Mucosa of rectum (tissue), 2 donors: ENCODE measurements at regions not wholly inside any gene's neighbourhood (a gene's known extent, or its start where the extent isn't known, plus 50 kb on each side); places are given as distances from the start of the nearest gene placed in this dataset.
"Not testable (repeated sequence)": the region's sequence is repeated elsewhere in the genome, so short reads cannot be mapped to it uniquely, and the experiment has no call there.

Experiments used
- H3K27ac ChIP-seq, 2 donors: one replicate each; pipeline ENCODE4 v1.7.0; 2013; ENCODE audit warnings: inconsistent platforms in 2 of 2, low read depth in 2 of 2, low read length in 2 of 2
- H3K27me3 ChIP-seq, 2 donors: one replicate each; pipeline ENCODE4 v1.7.0; 2013; ENCODE audit warnings: low read length in 2 of 2; ENCODE audit not compliant: control insufficient read depth in 2 of 2, insufficient read depth in 2 of 2
- H3K36me3 ChIP-seq, 2 donors: one replicate each; pipeline ENCODE4 v1.7.0; 2013; ENCODE audit warnings: low read length in 2 of 2; ENCODE audit not compliant: control insufficient read depth in 2 of 2, insufficient read depth in 2 of 2
- H3K4me1 ChIP-seq, 2 donors: one replicate each; pipeline ENCODE4 v1.7.0; 2013; ENCODE audit warnings: low read length in 2 of 2, mild to moderate bottlenecking in 1 of 2; ENCODE audit not compliant: control insufficient read depth in 2 of 2, insufficient read depth in 2 of 2
- H3K4me3 ChIP-seq, 2 donors: one replicate each; pipeline ENCODE4 v1.7.0; 2013; ENCODE audit warnings: low read length in 2 of 2
- H3K9ac ChIP-seq, 2 donors: one replicate each; pipeline ENCODE4 v1.7.0; 2013; ENCODE audit warnings: low read length in 2 of 2, low read depth in 1 of 2, mild to moderate bottlenecking in 1 of 2
- H3K9me3 ChIP-seq, 2 donors: one replicate each; pipeline ENCODE4 v1.7.0; 2013; ENCODE audit warnings: low read length in 2 of 2; ENCODE audit not compliant: control insufficient read depth in 2 of 2
- donor health status: healthy.
- donor health status: Normal muscosa, but diverticular disease.

DNA sequence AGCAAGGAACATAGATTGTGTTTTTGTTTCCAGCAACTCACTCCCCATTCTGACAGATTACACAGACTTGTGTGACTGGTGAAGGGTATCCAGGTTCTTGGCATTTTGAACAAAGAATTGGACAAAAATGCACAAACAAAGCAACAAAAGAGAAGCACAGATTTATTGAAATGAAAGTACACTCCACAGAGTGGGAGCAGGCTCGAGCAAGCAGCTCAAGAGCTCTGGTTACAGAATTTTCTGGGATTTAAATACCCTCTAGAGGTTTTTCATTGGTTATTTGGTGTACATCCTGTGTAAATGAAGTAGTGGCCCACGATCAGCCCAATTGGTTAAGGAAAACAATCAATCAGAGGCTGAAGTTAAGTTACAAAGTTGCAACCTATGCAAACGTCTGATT is 155.0 kb upstream of the JADE1 start:
- Histone ChIP-seq H3K9ac (no peak overlapping the region), H3K27me3 (no peaks in the 10 kb centered on the region), H3K4me1 (peaks cover under 1 to 19% of the 10 kb centered on the region in 2 donors), H3K9me3 (no peaks in the 10 kb centered on the region), H3K27ac (no peak overlapping the region), H3K36me3 (no peaks in the 10 kb centered on the region), H3K4me3 (no peak overlapping the region)

DNA sequence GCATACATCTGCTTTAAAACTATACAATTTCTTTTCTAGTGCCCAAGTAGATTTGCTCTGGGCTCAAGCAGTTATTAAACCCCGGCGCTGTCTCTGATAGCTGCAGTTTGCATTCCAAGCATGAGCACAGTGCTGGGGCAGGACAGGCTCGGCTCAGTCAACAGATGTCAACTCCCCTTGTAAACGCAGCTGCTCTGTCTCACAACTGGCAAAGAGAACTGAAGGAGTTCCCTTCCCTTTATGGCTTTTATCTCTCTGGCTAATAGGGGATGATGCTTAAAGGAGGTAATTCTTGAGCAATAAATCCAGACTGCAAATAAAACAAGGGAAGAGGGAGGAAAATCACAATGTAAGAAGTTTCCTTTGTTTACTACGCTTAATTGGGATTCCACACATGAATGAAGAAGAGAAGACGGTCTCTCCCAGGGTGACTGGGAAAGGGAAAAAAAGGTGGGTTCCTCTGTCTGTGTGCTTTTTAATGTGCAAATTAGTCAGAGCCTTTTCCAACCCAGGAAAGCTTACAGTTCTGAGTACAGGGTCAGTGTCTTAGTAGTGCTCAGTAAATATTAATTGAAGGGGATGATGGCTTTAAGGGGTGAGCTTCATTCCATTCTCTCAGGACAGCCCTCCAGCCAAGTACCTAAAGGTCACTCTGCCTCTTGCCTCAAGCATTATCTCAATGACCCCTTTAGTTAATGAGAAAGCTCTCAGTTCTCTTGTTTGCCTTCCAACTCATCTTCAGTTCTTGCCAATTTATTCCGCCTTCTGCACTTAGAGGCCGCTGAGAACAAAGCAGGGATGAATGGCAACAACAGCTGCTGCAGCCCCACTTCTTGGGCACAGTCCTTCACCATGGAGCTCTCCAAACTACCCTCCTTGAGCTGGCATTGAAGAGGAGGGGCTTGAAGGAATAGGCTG is 155.7 kb upstream of the JADE1 start:
- Histone ChIP-seq H3K27ac (no peak overlapping the region), H3K36me3 (no peaks in the 10 kb centered on the region), H3K9me3 (no peaks in the 10 kb centered on the region), H3K4me3 (no peak overlapping the region), H3K27me3 (no peaks in the 10 kb centered on the region), H3K9ac (no peak overlapping the region), H3K4me1 (peaks cover 4 to 24% of the 10 kb centered on the region in 2 donors)

DNA sequence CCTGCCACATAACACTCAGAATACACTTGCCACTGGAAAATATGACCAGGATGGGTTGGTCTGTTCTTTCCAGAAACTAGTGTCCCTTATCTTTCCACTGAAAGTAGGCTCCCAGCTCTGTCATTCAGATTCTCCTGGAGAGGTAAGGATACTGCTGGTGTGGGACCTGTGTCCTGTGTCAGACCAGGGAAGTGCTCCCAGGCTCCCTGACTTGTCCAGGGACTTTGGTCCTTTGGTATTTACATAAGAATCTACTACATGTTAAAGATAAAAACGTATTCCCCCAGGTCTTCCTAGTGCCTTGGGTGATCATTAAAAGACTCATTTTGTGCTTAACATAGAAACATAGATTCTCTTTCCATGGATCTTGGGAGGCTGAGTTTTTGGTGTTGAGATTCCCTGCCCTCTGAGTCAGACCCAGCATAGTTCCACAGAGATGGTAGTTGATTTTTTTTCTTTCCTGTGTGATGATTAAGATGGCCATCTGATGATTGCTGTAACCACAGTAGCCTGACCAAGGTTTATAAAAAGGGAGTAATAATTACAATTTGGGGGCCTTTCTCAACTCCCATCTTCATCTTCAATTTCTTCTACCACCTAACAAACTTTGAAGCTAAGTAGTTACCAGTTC is 159.8 kb upstream of the JADE1 start:
- no peaks in the 10 kb centered on the region for H3K9me3 ChIP-seq
- no peak overlapping the region for H3K4me3 ChIP-seq
- H3K27me3 ChIP-seq, result no peaks in the 10 kb centered on the region
- no peak overlapping the region for H3K9ac ChIP-seq
- H3K27ac ChIP-seq, result no peak overlapping the region
- H3K4me1 ChIP-seq, result peaks cover 4 to 18% of the 10 kb centered on the region in 2 donors
- H3K36me3 ChIP-seq, result no peaks in the 10 kb centered on the region

GRCh38 chr4:128649161-128649560 is 160.3 kb upstream of the JADE1 start:
- no peaks in the 10 kb centered on the region for H3K36me3 ChIP-seq
- H3K9me3 ChIP-seq, result no peaks in the 10 kb centered on the region
- H3K9ac ChIP-seq, result no peak overlapping the region
- peaks cover 4 to 18% of the 10 kb centered on the region in 2 donors for H3K4me1 ChIP-seq
- H3K27ac ChIP-seq, result no peak overlapping the region
- no peak overlapping the region for H3K4me3 ChIP-seq
- H3K27me3 ChIP-seq, result no peaks in the 10 kb centered on the region

DNA sequence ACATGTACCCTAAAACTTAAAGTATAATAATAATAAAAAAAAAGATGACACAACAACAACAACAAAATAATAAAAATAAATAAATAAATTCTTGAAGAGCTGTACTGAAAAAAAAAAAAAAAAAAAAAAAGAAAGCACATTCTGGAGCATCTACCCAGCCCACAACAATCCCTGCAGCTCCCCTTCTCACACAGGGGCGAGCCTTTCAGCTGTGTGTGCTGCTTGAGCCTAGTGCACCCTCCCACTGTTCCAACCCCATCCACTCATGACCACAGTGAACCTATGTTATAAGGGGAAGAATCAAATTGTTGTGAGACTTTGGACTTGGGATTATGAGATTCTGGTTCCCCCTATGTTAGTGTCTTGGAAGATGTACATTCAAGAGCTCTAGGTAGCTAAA is 161.5 kb upstream of the JADE1 start:
- Histone ChIP-seq H3K9me3 (no peaks in the 10 kb centered on the region), H3K27me3 (no peaks in the 10 kb centered on the region), H3K9ac (no peak overlapping the region), H3K4me1 (peaks cover 4 to 12% of the 10 kb centered on the region in 2 donors), H3K27ac (no peak overlapping the region), H3K36me3 (no peaks in the 10 kb centered on the region), H3K4me3 (no peak overlapping the region)

DNA sequence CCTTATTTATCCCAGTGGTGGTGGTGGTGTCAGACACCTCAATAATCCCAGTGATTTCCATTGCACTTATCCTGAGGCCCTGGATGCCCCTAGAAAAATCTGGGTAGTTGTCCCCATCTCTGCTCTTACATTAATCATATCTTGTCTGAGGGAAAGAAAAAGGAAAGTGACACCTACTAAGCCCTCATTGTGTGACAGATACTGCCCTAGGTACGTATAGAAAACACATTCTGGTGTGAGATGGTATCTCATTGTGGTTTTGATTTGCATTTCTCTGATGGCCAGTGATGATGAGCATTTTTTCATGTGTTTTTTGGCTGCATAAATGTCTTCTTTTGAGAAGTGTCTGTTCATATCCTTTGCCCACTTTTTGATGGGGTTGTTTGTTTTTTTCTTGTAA is 162.6 kb upstream of the JADE1 start:
- peaks cover 4 to 12% of the 10 kb centered on the region in 2 donors for H3K4me1 ChIP-seq
- not testable (repeated sequence) for H3K36me3 ChIP-seq, H3K9ac ChIP-seq, H3K27ac ChIP-seq, H3K4me3 ChIP-seq, H3K9me3 ChIP-seq, H3K27me3 ChIP-seq

GRCh38 chr4:128644693-128645654 is 164.5 kb upstream of the JADE1 start:
- H3K27me3 ChIP-seq, H3K9me3 ChIP-seq, H3K4me3 ChIP-seq, H3K9ac ChIP-seq, H3K36me3 ChIP-seq, H3K27ac ChIP-seq: not testable (repeated sequence)
- H3K4me1 ChIP-seq, result peaks cover 4 to 10% of the 10 kb centered on the region in 2 donors

GRCh38 chr4:128644107-128644506 is 165.4 kb upstream of the JADE1 start:
- not testable (repeated sequence) for H3K9ac ChIP-seq, H3K36me3 ChIP-seq, H3K27me3 ChIP-seq, H3K9me3 ChIP-seq, H3K27ac ChIP-seq, H3K4me1 ChIP-seq, H3K4me3 ChIP-seq

DNA sequence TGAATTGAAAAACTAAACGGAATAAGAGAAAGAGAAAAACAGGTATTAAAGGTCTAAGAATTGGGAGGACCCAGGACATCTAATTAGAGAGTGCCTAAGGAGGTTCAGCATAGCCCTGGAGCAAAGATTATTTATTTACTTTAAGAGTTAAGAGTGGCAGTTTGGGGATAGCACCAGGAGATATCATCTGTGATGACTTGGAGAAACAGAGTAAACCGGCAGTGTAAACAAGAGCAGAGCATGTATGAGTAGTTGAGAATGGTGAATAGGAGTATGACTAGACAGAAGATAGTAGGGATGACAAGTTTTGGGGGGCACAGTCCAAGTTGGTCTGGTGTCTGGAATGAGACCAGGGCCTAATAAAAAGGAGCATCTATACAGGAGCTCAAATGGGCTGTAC is 167.9 kb upstream of the JADE1 start:
- not testable (repeated sequence) for H3K4me1 ChIP-seq, H3K4me3 ChIP-seq, H3K9ac ChIP-seq, H3K27me3 ChIP-seq, H3K36me3 ChIP-seq, H3K9me3 ChIP-seq, H3K27ac ChIP-seq
